Thoracic aorta (tissue), 2 donors: ENCODE measurements at regions not wholly inside any gene's neighbourhood (a gene's known extent, or its start where the extent isn't known, plus 50 kb on each side); places are given as distances from the start of the nearest gene placed in this dataset.

Experiments used
- ATAC-seq: fragments of 150-250 bp; one replicate; pipeline ENCODE4 v1.8.0; 2017; ENCODE audit warnings: low read depth; ENCODE audit not compliant: insufficient number of reproducible peaks, low FRiP score
- DNase-seq: peaks from one replicate; pipeline ENCODE4 v3.0.0-alpha.2; 2020; ENCODE audit warnings: low spot score
- H3K27ac ChIP-seq, 2 donors: fragments of 200-600 bp; sonication (generic); 1 replicate in 1 of 2; 2 replicates in 1 of 2; pipeline ENCODE4 v1.5.1; 2016; ENCODE audit warnings: mild to moderate bottlenecking in 2 of 2, moderate library complexity in 2 of 2
- H3K27me3 ChIP-seq: fragments of 200-600 bp; sonication (generic); replicated peaks from 2 replicates; pipeline ENCODE4 v1.6.0; 2016; ENCODE audit warnings: mild to moderate bottlenecking; ENCODE audit not compliant: insufficient read depth
- H3K36me3 ChIP-seq: fragments of 200-600 bp; sonication (generic); one replicate; pipeline ENCODE4 v1.5.1; 2016
- H3K4me1 ChIP-seq, 2 donors: fragments of 200-600 bp; sonication (generic); 1 replicate in 1 of 2; 2 replicates in 1 of 2; pipeline versions ENCODE4 v1.5.1 to v1.6.0; 2016; ENCODE audit warnings: low read depth in 2 of 2, mild to moderate bottlenecking in 1 of 2; ENCODE audit not compliant: control insufficient read depth in 1 of 2
- H3K4me3 ChIP-seq: fragments of 200-600 bp; sonication (generic); 2 replicates; pipeline ENCODE4 v1.5.1; 2016; ENCODE audit warnings: mild to moderate bottlenecking
- H3K9me3 ChIP-seq: fragments of 200-600 bp; sonication (generic); 2 replicates; pipeline ENCODE4 v1.5.1; 2016
- TF ChIP-seq, protein P1 (sequence below): fragments of 200-600 bp; sonication (generic); IDR thresholded peaks from one replicate; pipeline ENCODE4 v1.5.1; 2019; ENCODE audit warnings: antibody characterized with exemption

DNA sequence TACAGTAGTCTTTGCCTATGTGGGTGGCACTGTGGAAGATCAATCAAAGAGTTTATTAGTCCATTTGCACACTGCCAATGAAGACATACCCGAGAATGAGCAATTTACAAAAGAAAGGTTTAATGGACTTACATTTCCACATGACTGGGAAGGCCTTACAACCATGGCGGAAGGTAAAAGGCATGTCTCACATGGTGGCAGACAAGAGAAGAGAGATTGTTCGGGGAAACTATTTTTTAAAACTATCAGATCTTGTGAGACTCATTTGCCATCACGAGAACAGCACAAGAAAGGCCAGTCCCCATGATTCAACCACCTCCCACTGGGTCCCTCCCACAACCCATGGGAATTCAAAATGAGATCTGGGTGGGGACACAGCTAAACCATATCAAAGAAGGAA is 432.1 kb downstream of the ZFHX3 start:
- Histone ChIP-seq H3K4me3 (no peak overlapping the region), H3K9me3 (no peaks in the 10 kb centered on the region), H3K27me3 (no peaks in the 10 kb centered on the region), H3K4me1 (peaks cover 4 to 28% of the 10 kb centered on the region in 2 donors), H3K27ac (no peak overlapping the region), H3K36me3 (no peaks in the 10 kb centered on the region)
- ATAC-seq (no peak), DNase-seq (no peak)
- TF ChIP-seq, protein P1, sequence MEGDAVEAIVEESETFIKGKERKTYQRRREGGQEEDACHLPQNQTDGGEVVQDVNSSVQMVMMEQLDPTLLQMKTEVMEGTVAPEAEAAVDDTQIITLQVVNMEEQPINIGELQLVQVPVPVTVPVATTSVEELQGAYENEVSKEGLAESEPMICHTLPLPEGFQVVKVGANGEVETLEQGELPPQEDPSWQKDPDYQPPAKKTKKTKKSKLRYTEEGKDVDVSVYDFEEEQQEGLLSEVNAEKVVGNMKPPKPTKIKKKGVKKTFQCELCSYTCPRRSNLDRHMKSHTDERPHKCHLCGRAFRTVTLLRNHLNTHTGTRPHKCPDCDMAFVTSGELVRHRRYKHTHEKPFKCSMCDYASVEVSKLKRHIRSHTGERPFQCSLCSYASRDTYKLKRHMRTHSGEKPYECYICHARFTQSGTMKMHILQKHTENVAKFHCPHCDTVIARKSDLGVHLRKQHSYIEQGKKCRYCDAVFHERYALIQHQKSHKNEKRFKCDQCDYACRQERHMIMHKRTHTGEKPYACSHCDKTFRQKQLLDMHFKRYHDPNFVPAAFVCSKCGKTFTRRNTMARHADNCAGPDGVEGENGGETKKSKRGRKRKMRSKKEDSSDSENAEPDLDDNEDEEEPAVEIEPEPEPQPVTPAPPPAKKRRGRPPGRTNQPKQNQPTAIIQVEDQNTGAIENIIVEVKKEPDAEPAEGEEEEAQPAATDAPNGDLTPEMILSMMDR, result no peak

GRCh38 chr16:72612718-72613117 is 435.2 kb downstream of the ZFHX3 start:
- peaks cover 4 to 28% of the 10 kb centered on the region in 2 donors for H3K4me1 ChIP-seq
- H3K4me3 ChIP-seq, result no peak overlapping the region
- DNase-seq (no peak), ATAC-seq (no peak)
- no peaks in the 10 kb centered on the region for H3K27me3 ChIP-seq
- no peaks in the 10 kb centered on the region for H3K36me3 ChIP-seq
- TF ChIP-seq, protein P1, result no peak
- H3K27ac ChIP-seq, result no peak overlapping the region
- H3K9me3 ChIP-seq, result no peaks in the 10 kb centered on the region

GRCh38 chr16:72612256-72612655 is 435.7 kb downstream of the ZFHX3 start:
- TF ChIP-seq, protein P1, result no peak
- Histone ChIP-seq H3K27me3 (no peaks in the 10 kb centered on the region), H3K4me1 (peaks cover 4 to 28% of the 10 kb centered on the region in 2 donors), H3K9me3 (no peaks in the 10 kb centered on the region), H3K4me3 (no peak overlapping the region), H3K36me3 (no peaks in the 10 kb centered on the region), H3K27ac (no peak overlapping the region)
- DNase-seq (no peak), ATAC-seq (no peak)

DNA sequence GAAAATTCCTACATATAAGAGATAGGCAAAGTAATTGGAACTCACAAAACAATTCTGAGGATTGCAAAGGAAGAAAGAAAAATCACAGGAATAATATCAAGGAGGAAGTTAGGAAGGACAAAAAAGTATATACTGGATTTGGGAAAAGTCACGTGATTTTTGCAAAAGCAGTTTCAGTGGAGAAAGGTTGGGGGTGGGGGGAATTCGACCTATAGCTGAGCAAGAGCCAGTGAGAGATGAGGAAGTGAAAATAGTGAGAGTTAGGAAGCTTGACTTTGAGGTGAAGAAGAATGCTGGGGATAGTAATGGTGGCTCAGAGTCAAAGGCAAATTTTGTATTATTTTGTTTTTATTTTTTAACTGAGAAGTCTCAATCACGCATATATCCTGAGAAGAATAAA is 438.0 kb upstream of the PMFBP1 start:
- TF ChIP-seq, protein P1, result no peak
- DNase-seq, result no peak
- no peaks in the 10 kb centered on the region for H3K36me3 ChIP-seq
- H3K9me3 ChIP-seq, result no peaks in the 10 kb centered on the region
- ATAC-seq, result no peak
- no peak overlapping the region for H3K27ac ChIP-seq
- no peaks in the 10 kb centered on the region for H3K27me3 ChIP-seq
- H3K4me1 ChIP-seq, result peaks cover 4 to 28% of the 10 kb centered on the region in 2 donors
- H3K4me3 ChIP-seq, result no peak overlapping the region

DNA sequence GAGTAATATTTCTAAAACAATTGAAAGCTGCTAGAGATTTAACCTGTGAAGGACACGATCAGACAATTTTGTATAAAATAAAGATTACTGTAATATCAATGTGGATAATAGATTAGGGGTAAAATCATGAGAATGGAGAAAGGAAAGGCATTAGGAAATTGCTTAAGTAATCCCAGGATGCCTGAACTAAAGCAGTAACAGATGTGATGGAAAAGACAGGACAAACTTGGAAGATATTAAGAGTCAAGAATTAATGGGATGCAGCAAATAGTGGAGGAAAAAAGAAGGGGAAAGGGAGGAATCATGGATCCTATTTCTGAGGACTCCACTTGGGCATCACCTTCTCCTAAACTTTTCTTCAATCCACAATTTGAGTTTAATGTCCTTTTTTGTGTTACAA is 437.1 kb upstream of the PMFBP1 start:
- no peak for DNase-seq
- Histone ChIP-seq H3K36me3 (no peaks in the 10 kb centered on the region), H3K4me3 (no peak overlapping the region), H3K27me3 (no peaks in the 10 kb centered on the region), H3K4me1 (peaks cover 4 to 28% of the 10 kb centered on the region in 2 donors), H3K27ac (no peak overlapping the region), H3K9me3 (no peaks in the 10 kb centered on the region)
- no peak for ATAC-seq
- TF ChIP-seq, protein P1, result no peak
